Aorta (tissue), 5 donors: ENCODE measurements at regions not wholly inside any gene's neighbourhood (a gene's known extent, or its start where the extent isn't known, plus 50 kb on each side); places are given as distances from the start of the nearest gene placed in this dataset.

Source experiments
- ATAC-seq: fragments of 200-7000 bp; cut with Tn5 transposase; one replicate; pipeline ENCODE4 v1.9.1; 2022; ENCODE audit warnings: moderate library complexity; ENCODE audit not compliant: low FRiP score
- DNase-seq, 2 donors: peaks; one replicate each; pipeline ENCODE4 v3.0.0-alpha.2; 2020
- H3K27ac ChIP-seq, 2 donors: one replicate each; pipeline ENCODE4 v1.5.1; 2013; ENCODE audit warnings: low read length in 2 of 2, mild to moderate bottlenecking in 2 of 2, moderate library complexity in 2 of 2, control low read depth in 1 of 2, inconsistent platforms in 1 of 2, low read depth in 1 of 2
- H3K27me3 ChIP-seq, 2 donors: one replicate each; pipeline ENCODE4 v1.6.1; 2013; ENCODE audit warnings: control low read depth in 1 of 2, low read length in 1 of 2, mild to moderate bottlenecking in 1 of 2, moderate library complexity in 1 of 2; ENCODE audit not compliant: insufficient read depth in 2 of 2, control insufficient read depth in 1 of 2
- H3K36me3 ChIP-seq, 2 donors: one replicate each; pipeline ENCODE4 v1.6.1; 2013; ENCODE audit warnings: control low read depth in 1 of 2, low read length in 1 of 2, mild to moderate bottlenecking in 1 of 2; ENCODE audit not compliant: insufficient read depth in 2 of 2, control insufficient read depth in 1 of 2
- H3K4me1 ChIP-seq, 2 donors: one replicate each; pipeline ENCODE4 v1.6.1; 2013; ENCODE audit warnings: low read length in 2 of 2, control low read depth in 1 of 2, mild to moderate bottlenecking in 1 of 2, moderate library complexity in 1 of 2; ENCODE audit not compliant: insufficient read depth in 2 of 2, control insufficient read depth in 1 of 2
- H3K4me3 ChIP-seq, 2 donors: one replicate each; pipeline ENCODE4 v1.5.1; 2013; ENCODE audit warnings: low read length in 2 of 2, control low read depth in 1 of 2, mild to moderate bottlenecking in 1 of 2
- H3K9me3 ChIP-seq: one replicate; pipeline ENCODE4 v1.6.1; 2013; ENCODE audit warnings: mild to moderate bottlenecking, low read length; ENCODE audit not compliant: control insufficient read depth
- WGBS, 2 donors: extraction: QIAGEN DNeasy Blood & Tissue Kit; methylation state at CpG; one replicate each; pipeline ENCODE4 v1.1.7; 2013; 5-methylcytosine and 5-hydroxymethylcytosine counted together
- intact Hi-C, 2 donors: fragments of 100-400 bp; cut with DNase I; formaldehyde crosslinking; loops; one replicate each; pipeline versions ENCODE4 v1.14.2 to v1.15.0; 2022
- donor health status: healthy with polysubstance abuse.
- donor health status: Bipolar disorder and iron deficiency.
- donor health status: DM: no; HTN: no; CAD: no.
- donor health status: DM: no; HTN: no; CAD: no.
- donor health status: DM: yes; HTN: yes; CAD: no.

DNA sequence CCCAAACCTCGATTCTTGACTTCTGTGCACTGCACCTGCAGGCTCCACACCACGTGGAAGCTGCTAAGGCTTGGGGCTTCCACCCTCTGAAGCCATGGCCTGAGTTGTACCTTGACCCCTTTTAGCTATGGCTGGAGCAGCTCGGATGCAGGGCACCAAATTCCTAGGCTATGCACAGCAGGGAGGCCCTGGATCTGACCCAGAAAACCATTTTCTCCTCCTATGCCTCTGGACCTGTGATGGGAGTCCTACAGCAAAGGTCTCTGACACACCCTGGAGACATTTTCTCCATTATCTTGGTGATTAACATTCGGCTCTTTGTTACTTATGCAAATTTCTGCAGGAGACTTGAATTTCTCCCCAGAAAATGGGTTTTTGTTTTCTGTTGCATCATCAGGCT lies 309.2 kb upstream of the DDI1 start:
- H3K27me3 ChIP-seq, result no peaks in the 10 kb centered on the region
- H3K4me3 ChIP-seq, result no peak overlapping the region
- intact Hi-C loops, result no loop called here
- H3K9me3 ChIP-seq, result no peaks in the 10 kb centered on the region
- no peak overlapping the region for H3K27ac ChIP-seq
- H3K4me1 ChIP-seq, result peaks cover 0 to 6% of the 10 kb centered on the region in 2 donors
- ATAC-seq (no peak), DNase-seq (no peak)
- no peaks in the 10 kb centered on the region for H3K36me3 ChIP-seq
- 88 to 91% methylated on average over 4 of the region's 4 CpGs for WGBS, 2 donors

DNA sequence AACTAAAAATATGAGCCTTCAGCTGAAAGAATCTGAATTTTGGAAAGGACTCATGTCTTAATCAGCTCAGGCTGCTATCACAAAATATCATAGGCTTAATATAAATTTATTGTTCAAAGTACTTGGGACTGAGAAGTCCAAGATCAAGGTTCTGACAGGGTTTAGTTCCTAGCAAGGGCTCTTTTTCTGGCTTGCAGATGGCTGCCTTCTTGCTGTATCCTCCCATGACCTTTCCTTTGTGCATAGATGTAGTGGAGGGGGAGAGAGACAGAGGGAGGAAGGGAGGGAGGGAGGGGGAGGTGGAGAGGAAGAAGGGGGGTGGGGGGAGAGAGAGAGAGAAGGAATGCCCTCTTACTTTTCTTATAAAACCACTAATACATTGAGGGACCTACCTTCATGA lies 306.8 kb upstream of the DDI1 start:
- no peak for ATAC-seq
- no peak for DNase-seq
- intact Hi-C loops, result no loop called here
- Histone ChIP-seq H3K36me3 (no peaks in the 10 kb centered on the region), H3K27ac (no peak overlapping the region), H3K4me1 (peaks cover 0 to 6% of the 10 kb centered on the region in 2 donors), H3K27me3 (no peaks in the 10 kb centered on the region), H3K9me3 (no peaks in the 10 kb centered on the region), H3K4me3 (no peak overlapping the region)

- Histone ChIP-seq H3K27ac (peak overlapping the region in 1 of 2 donors; percentile 48), H3K4me3 (no peak overlapping the region), H3K36me3 (no peaks in the 10 kb centered on the region), H3K9me3 (no peaks in the 10 kb centered on the region), H3K27me3 (no peaks in the 10 kb centered on the region), H3K4me1 (peaks cover 0 to 9% of the 10 kb centered on the region in 2 donors)
- ATAC-seq (no peak), DNase-seq (no peak)
- WGBS, 2 donors, result 0 to 5% methylated on average over 2 of the region's 2 CpGs
- intact Hi-C loops, result no loop called here
Observed at GRCh38 chr11:103730131-103730940, 306.1 kb upstream of the DDI1 start.

DNA sequence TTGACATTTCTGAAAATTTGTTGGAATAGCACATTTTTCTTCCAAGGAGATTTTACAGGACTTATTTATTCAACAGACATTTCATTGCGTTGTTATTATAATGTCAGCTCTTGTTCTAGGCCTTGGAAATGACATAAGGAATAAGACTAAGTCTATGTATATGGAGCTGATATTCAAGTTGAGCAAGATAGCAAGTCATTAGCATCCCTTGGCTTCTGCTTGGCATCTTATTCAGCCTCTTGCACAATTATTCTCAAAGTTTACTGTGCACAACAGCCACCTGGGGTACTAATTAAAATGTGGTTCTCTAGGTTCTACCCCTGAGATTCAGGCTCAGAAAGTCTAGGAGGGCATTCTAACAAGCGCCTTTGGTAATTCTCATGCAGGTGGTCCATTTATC lies 304.8 kb upstream of the DDI1 start:
- Histone ChIP-seq H3K27me3 (no peaks in the 10 kb centered on the region), H3K4me3 (no peak overlapping the region), H3K36me3 (no peaks in the 10 kb centered on the region), H3K4me1 (peaks cover 2 to 11% of the 10 kb centered on the region in 2 donors), H3K27ac (no peak overlapping the region), H3K9me3 (no peaks in the 10 kb centered on the region)
- intact Hi-C loops, result no loop called here
- ATAC-seq (no peak), DNase-seq (no peak)
- WGBS, 2 donors, result 48 to 49% methylated on average over 2 of the region's 2 CpGs

GRCh38 chr11:103733889-103734288 lies 302.6 kb upstream of the DDI1 start:
- no peaks in the 10 kb centered on the region for H3K9me3 ChIP-seq
- intact Hi-C loops, result no loop called here
- no peak overlapping the region for H3K4me3 ChIP-seq
- H3K4me1 ChIP-seq, result peaks cover 5 to 15% of the 10 kb centered on the region in 2 donors
- H3K27me3 ChIP-seq, result no peaks in the 10 kb centered on the region
- 95 to 100% methylated on average over 1 of the region's 1 CpG for WGBS, 2 donors
- no peak overlapping the region for H3K27ac ChIP-seq
- DNase-seq, result no peak
- no peak for ATAC-seq
- no peaks in the 10 kb centered on the region for H3K36me3 ChIP-seq

- Histone ChIP-seq H3K9me3 (no peaks in the 10 kb centered on the region), H3K4me3 (no peak overlapping the region), H3K4me1 (peaks cover 5 to 9% of the 10 kb centered on the region in 2 donors), H3K27me3 (no peaks in the 10 kb centered on the region), H3K27ac (no peak overlapping the region), H3K36me3 (no peaks in the 10 kb centered on the region)
- no peak for DNase-seq
- WGBS, 2 donors, result 29 to 33% methylated on average over 4 of the region's 4 CpGs
- ATAC-seq, result no peak
- intact Hi-C loops, result no loop called here
Observed at GRCh38 chr11:103735497-103736032, 300.9 kb upstream of the DDI1 start.

DNA sequence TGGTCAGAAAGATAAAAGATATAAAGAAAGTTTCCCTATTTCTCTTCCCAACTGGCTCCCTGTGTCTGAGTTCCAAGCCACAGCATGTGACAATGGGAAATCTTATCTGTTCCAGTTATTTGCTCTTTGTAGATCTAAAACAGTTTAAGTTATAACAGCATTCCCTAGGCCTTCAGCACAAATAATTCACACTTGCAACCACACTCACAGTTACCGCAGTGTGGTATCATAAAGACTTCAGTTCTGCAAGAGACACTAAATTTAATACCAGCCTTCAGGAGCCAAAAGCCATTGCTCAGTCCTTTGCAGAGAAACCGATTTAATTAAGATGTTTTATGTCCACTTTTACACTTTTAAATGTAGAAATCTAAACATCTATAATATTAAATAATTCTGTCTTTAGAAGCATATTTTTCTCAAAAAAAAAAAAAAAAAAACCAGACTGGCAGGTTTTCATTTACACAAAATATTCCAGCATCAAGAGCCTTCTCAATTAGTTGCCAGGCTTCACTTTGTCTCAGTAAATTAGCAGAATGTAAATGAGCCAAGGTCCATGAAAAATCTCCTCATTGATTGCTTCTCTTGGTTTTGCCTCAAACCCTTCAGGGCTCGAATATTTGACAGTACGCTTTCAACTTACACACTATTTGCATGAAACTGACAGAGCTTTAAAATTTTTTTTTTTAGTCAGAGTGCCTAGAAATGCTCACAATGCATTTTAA lies 300.0 kb upstream of the DDI1 start:
- DNase-seq (no peak), ATAC-seq (no peak)
- intact Hi-C loops, result no loop called here
- Histone ChIP-seq H3K27me3 (no peaks in the 10 kb centered on the region), H3K4me3 (no peak overlapping the region), H3K9me3 (no peaks in the 10 kb centered on the region), H3K36me3 (no peaks in the 10 kb centered on the region), H3K4me1 (peaks cover 5 to 9% of the 10 kb centered on the region in 2 donors), H3K27ac (no peak overlapping the region)
- WGBS, 2 donors, result 62 to 67% methylated on average over 4 of the region's 4 CpGs

- Histone ChIP-seq H3K4me3 (no peak overlapping the region), H3K36me3 (no peaks in the 10 kb centered on the region), H3K9me3 (no peaks in the 10 kb centered on the region), H3K27ac (no peak overlapping the region), H3K27me3 (no peaks in the 10 kb centered on the region), H3K4me1 (peaks cover 5 to 9% of the 10 kb centered on the region in 2 donors)
- 7% methylated on average over 4 of the region's 4 CpGs for WGBS, 2 donors
- intact Hi-C loops, result no loop called here
- DNase-seq, result peak in 1 of 2 donors; percentile 65
- ATAC-seq, result peak; percentile 41
Observed at GRCh38 chr11:103737037-103737622, 299.3 kb upstream of the DDI1 start.
